NCI-H69 (cell line): ENCODE measurements at regions not wholly inside any gene's neighbourhood (a gene's known extent, or its start where the extent isn't known, plus 50 kb on each side); places are given as distances from the start of the nearest gene placed in this dataset.

ENCODE experiments used
- DNase-seq: peaks from one replicate; lab custom pipeline; 2025; lab: John Stamatoyannopoulos, UW

DNA sequence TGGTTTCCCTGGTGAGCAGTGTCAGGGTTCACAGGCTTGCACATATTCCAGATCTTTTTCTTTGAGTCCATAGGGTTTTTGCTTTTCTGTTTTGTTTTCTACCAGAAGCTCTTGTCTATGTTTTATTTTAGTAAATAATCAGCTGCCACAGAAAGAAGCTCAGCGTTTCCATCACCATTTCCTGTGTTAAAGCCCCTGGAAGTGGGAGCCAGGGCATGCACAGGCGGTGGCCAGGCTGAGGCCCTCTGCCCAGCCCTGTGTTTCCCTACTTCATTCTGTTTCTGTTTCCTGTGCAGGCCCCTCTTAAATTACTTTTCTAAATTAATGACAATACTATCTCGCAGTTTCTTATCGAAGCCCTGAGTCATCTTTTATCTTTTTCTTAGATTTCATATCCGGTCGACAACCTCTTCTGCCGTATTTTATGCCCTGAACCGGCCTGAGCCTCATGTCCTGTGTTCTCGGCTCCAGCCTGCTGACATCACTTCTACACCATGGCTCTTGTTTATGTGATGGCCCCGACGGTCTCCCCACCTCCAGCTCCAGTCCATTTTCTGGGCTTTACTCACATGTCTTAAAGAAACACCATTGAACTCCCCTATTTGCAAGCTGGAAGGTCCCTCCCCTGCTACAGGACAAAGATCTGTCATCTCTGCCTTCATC is 442.2 kb downstream of the TCERG1L start:
- no peak for DNase-seq

GRCh38 chr10:130871406-130871805 is 440.1 kb downstream of the TCERG1L start:
- DNase-seq, result no peak

DNA sequence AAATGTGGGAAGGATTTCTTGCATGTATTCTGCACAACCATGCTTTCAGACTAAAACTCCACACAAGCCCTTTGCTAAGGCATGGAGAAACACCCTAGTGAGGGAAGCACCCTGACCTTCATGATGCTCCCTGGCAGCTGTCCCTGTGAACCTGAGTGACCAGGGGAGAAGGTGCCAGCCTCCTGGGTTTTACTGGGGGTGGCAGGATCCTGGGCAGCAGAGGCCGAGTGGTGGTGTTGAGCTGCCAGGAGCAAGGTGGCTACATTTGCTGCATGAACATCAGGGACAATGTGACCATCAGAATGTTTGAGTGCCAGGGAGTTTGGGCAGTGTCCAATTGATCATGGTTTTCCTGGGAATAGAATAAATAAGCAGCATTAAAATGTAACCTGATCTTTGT is 437.9 kb downstream of the TCERG1L start:
- DNase-seq, result no peak

GRCh38 chr10:130875116-130875515 is 436.4 kb downstream of the TCERG1L start:
- no peak for DNase-seq

- no peak for DNase-seq
These were observed 435.5 kb downstream of the TCERG1L start for GRCh38 chr10:130875897-130876472.

- no peak for DNase-seq
These were observed 434.4 kb downstream of the TCERG1L start for GRCh38 chr10:130877126-130877525.

DNA sequence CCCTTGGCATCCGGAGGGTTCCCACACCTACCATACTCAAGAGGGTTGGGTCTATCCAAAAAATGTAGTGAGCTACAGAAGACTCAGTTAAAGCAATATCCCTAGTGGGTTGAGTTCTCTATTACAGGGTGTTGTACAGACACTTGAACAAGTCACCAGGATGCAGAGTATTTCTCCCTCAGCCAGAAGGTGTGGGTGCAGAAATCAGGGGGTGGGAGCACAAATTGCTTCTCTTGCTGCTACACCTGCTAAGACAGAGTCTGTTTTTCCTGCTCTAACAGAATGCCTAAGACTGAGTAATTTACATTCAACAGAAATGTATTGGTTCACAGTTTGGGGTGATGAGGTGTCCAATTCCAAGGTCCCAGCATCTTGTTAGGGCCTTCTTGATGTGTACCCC is 433.4 kb downstream of the TCERG1L start:
- DNase-seq, result no peak

- no peak for DNase-seq
These were observed 428.6 kb downstream of the TCERG1L start for GRCh38 chr10:130882906-130883305.

DNA sequence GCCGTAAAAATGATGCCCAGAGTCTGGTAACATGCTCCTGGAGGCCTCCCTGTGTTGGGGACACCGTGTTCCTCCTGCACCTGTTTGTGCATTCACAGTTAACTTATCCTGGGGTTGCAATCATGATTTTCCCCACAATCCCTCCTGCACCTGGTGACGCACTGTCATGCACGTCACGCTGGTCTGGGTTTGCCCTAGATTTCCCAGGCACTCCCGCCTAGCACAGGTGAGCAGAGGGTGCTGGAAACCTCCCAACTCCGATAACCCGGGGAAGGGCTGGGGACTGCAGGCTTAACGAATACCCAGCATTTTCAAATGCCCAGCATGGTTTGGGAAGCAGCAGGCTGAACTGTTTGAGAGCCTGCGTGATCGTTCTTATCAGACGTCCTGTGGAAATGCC is 427.1 kb downstream of the TCERG1L start:
- no peak for DNase-seq

DNA sequence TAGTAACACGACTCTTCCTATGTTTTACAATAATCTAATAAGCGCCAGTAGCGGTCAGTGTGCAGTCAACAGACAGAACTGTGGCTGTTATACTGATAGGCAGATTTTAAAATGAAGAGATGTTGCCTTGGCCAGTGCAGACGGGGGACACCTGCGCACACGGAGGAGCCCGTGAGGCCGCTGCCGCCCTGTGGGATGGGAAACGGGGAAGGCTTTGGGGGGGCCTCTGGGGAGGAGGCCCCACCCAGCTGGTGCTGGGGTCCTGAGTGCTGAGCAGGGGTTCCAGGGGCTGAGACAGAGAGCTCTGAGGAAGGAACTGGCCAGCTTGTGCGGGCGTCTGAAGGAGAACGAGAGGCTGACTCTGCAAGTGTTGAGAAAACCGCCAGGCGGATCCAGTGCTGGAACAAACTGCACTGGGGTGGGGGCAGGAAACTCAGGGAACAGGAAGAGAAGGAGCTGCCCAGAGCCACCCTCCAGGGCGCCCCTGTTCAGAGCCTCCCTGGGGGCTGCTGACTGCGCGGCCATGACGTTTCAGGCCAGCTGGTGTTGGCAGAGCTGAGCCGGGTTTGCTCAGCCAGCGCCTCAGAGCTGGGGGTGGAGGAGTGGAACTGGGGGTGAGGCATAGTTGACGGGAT is 426.4 kb downstream of the TCERG1L start:
- DNase-seq, result no peak

DNA sequence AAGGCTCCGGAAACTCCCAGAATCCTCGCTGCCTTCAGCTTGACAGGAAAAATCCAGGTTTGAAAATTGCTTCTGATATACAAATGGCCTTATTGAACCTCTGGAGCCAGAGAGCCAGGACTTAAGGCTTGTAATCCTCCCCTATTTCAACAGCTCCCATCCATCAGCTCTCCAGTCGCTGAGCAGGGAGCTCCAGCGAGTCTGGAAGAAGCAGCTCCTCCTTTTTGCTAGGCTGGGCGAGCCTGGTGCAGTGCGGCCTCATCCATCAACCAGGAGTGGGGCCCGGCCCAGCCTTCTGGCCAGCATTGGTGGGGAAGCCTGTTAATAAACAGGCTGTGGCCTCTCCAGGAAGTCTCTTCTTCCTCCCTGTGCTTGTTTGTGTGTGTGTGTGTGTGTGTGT is 424.4 kb downstream of the TCERG1L start:
- no peak for DNase-seq

DNA sequence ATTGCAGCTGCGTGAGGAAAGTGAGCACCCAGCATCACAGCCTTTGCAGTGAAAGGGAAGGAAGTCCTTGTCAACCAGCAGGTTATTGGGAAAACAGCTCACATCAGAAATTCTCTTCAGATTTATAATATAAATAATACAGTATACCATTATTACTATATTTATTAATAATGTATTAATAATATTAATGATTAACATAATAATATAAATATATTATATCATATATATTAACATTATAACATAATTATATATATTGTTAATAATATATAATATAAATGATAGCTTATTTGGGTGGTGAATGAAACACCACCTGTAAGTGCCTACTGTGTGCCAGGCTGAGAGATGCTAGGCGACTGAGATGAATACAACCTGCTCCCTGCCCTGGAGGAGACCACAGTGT is 423.0 kb downstream of the TCERG1L start:
- no peak for DNase-seq

DNA sequence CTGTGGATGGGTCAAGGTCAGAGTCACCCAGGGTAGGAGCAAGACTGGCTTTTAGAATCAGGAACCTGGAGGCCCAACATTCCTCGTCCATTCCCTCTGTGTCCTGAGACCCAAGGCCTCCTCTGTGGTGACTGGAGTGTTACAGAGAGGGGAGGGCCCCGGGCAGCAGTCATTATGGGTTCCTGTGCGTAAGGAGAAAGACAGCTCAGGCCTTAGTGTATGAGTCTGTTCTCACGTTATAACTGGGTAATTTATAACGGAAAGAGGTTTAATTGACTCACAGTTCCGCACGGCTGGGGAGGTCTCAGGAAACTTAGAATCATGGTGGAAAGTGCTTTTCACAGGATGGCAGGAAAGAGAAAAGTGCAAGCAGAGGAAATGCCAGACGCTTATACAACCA is 422.3 kb downstream of the TCERG1L start:
- no peak for DNase-seq

- no peak for DNase-seq
These were observed 421.7 kb downstream of the TCERG1L start for GRCh38 chr10:130889780-130890179.

DNA sequence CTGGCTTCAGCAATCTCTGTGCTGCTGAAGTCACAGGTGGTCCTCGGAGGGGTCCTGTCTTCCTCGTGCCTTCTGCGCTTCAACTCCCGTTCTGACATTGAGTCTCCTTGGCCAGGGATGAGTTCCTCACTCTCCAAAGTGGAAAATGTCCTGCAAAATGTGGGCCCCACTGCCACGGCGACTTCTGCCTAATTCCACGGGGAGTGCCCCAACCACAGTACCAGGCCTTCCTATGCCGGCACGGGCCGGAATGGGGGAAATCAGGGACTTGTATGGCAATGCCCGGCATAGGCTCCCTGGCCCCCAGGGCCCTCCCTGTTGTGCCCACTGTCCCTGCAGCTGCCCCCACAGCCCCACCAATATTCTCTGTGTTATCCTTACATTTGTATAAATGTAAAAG is 420.5 kb downstream of the TCERG1L start:
- no peak for DNase-seq

GRCh38 chr10:130894471-130894870 is 417.1 kb downstream of the TCERG1L start:
- DNase-seq, result no peak

DNA sequence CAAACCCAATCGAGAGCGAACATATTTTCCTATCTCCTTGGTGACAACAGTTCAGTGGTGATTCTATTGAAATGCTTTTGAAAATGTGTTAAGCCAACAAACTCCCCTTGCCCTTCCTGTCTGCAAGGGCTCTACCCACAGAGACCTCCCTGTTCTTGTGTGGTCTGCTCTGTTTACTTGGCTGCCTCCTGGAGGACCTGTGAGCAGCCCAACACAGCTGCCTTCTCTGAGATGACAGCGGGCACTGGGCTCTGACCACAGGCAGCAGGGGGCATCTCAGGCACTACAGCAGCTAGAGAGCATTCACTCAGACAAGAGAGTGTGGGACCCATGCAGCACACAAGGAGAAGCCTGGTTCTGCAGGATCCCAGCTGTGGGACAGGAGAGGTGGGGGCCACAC is 416.4 kb downstream of the TCERG1L start:
- no peak for DNase-seq

- DNase-seq, result no peak
These were observed 413.7 kb downstream of the TCERG1L start for GRCh38 chr10:130897815-130898214.

- DNase-seq, result no peak
These were observed 413.1 kb downstream of the TCERG1L start for GRCh38 chr10:130898381-130898780.

GRCh38 chr10:130899856-130900255 is 411.7 kb downstream of the TCERG1L start:
- no peak for DNase-seq

GRCh38 chr10:130900441-130901160 is 410.9 kb downstream of the TCERG1L start:
- no peak for DNase-seq

DNA sequence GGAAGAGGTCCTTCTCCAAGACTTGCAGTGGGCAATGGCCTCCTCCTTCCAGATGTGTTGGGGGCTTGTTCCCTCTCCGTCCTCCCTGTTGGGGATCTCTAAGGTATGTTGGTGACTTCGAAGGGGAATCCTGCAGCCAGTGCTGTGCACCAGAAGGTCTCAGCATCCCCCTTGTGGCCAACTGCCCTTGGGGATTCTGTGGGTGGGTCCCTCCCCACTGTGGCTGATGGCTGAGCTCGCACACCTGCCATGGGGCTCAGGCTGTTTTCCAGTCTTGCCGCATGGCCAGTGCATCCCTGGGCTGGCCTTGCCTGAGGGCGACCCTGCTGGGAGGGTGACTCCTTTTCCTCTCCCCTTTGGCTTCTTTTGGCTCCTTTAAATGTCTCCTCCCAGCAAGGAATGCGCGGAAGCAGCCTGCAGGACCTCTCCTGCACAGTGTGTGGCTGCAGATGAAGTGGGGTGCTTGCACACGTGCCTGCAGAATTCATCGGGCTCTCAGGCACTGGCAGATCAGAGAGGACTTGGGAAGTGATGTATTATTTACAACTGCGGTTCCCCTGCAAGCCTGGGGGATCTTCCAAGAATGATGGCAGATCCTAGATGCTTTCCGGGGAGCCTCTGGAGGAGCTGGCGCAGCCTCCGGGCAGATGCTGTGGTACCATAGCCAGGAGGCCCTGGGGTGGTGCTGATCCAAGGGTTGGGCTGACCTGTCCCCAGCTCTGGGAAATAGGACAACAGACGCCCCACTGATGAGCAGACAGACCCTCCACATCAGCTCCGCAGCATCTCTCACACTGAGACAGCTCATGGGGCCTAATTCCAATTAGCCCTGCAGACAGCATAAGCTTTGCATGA is 410.0 kb downstream of the TCERG1L start:
- DNase-seq, result no peak
